RKO (cell line): ENCODE measurements at regions not wholly inside any gene's neighbourhood (a gene's known extent, or its start where the extent isn't known, plus 50 kb on each side); places are given as distances from the start of the nearest gene placed in this dataset.

Experiments used
- DNase-seq: peaks from one replicate; pipeline ENCODE4 v3.0.0-alpha.2; 2016; ENCODE audit warnings: low spot score

GRCh38 chr6:14641423-14642135 lies 524.0 kb downstream of the CD83 start:
- no peak for DNase-seq

- DNase-seq: no peak
These were observed 524.5 kb downstream of the CD83 start for GRCh38 chr6:14642136-14642505.

- no peak for DNase-seq
These were observed 525.3 kb downstream of the CD83 start for GRCh38 chr6:14642842-14643241.

GRCh38 chr6:14644381-14644780 lies 526.8 kb downstream of the CD83 start:
- no peak for DNase-seq

- no peak for DNase-seq
These were observed 527.6 kb downstream of the CD83 start for GRCh38 chr6:14645221-14645620.

- no peak for DNase-seq
These were observed 528.3 kb downstream of the CD83 start for GRCh38 chr6:14645841-14646240.

- no peak for DNase-seq
These were observed 528.8 kb downstream of the CD83 start for GRCh38 chr6:14646371-14646770.

- no peak for DNase-seq
These were observed 529.8 kb downstream of the CD83 start for GRCh38 chr6:14647357-14647756.

- DNase-seq: no peak
These were observed 535.0 kb downstream of the CD83 start for GRCh38 chr6:14652536-14652935.

GRCh38 chr6:14655201-14656061 lies 537.9 kb downstream of the CD83 start:
- no peak for DNase-seq

- no peak for DNase-seq
These were observed 538.5 kb downstream of the CD83 start for GRCh38 chr6:14656078-14656521.

- no peak for DNase-seq
These were observed 539.1 kb downstream of the CD83 start for GRCh38 chr6:14656649-14657048.

- no peak for DNase-seq
These were observed 540.5 kb downstream of the CD83 start for GRCh38 chr6:14658030-14658429.

- no peak for DNase-seq
These were observed 541.5 kb downstream of the CD83 start for GRCh38 chr6:14658886-14659561.

GRCh38 chr6:14659841-14660240 lies 542.3 kb downstream of the CD83 start:
- DNase-seq: no peak

- no peak for DNase-seq
These were observed 543.4 kb downstream of the CD83 start for GRCh38 chr6:14660806-14661579.

- no peak for DNase-seq
These were observed 544.1 kb downstream of the CD83 start for GRCh38 chr6:14661691-14662090.

- DNase-seq: no peak
These were observed 546.6 kb downstream of the CD83 start for GRCh38 chr6:14664112-14664601.

- no peak for DNase-seq
These were observed 547.2 kb downstream of the CD83 start for GRCh38 chr6:14664621-14665315.

- peak; percentile 73 for DNase-seq
These were observed 548.5 kb downstream of the CD83 start for GRCh38 chr6:14665827-14666724.
